ENCODE measurements at regions not wholly inside any gene's neighbourhood (a gene's known extent, or its start where the extent isn't known, plus 50 kb on each side); places are given as distances from the start of the nearest gene placed in this dataset.

GRCh38 chr6:66369407-66369806 lies 662.4 kb upstream of the EYS start:
- H3K27me3 ChIP-seq (ENCODE audit: low read depth), result no peaks in the 10 kb centered on the region
- H3K36me3 ChIP-seq, result no peaks in the 10 kb centered on the region
- H3K27ac ChIP-seq (replicated peaks), result no peak overlapping the region
- DNase-seq, result no peak
- no peaks in the 10 kb centered on the region for H3K4me1 ChIP-seq
- intact Hi-C loops (cut with micrococcal nuclease), result no loop called here
- no peak for TF ChIP-seq CTCF (IDR thresholded peaks at IDR 0.05; ENCODE audit: borderline replicate concordance)
- no peak overlapping the region for H3K4me3 ChIP-seq
- peaks cover 22% of the 10 kb centered on the region for H3K9me3 ChIP-seq (replicated peaks)

- no peaks in the 10 kb centered on the region for H3K4me1 ChIP-seq
- no peak overlapping the region for H3K4me3 ChIP-seq
- no peak for DNase-seq
- H3K36me3 ChIP-seq, result no peaks in the 10 kb centered on the region
- intact Hi-C loops (cut with micrococcal nuclease), result no loop called here
- no peaks in the 10 kb centered on the region for H3K9me3 ChIP-seq (replicated peaks)
- no peak for TF ChIP-seq CTCF (IDR thresholded peaks at IDR 0.05; ENCODE audit: borderline replicate concordance)
- no peak overlapping the region for H3K27ac ChIP-seq (replicated peaks)
- no peaks in the 10 kb centered on the region for H3K27me3 ChIP-seq (ENCODE audit: low read depth)
Measured at GRCh38 chr6:66362888-66363287, 655.9 kb upstream of the EYS start.

DNA sequence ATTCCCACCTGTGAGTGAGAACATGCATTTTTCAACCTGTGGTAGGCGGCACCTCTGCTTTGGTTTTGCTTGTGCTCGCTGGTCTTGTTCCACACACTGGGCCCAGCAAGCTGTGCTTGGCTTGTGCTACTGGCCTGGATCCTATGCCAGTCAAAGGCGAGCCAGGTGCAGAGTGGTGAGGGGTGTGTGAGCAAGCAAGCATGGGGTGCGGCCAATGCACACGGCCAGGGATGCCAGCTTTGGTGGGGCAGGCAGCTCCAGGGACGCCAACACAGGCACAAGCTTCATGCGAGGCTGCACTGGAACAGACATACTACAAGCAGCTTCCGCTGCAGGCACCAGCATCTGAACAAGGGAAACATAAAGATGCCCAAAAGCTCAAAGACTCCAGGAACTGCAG lies 654.9 kb upstream of the EYS start:
- no peak for TF ChIP-seq CTCF (IDR thresholded peaks at IDR 0.05; ENCODE audit: borderline replicate concordance)
- intact Hi-C loops (cut with micrococcal nuclease), result no loop called here
- no peaks in the 10 kb centered on the region for H3K27me3 ChIP-seq (ENCODE audit: low read depth)
- no peak overlapping the region for H3K27ac ChIP-seq (replicated peaks)
- H3K36me3 ChIP-seq, result no peaks in the 10 kb centered on the region
- H3K9me3 ChIP-seq (replicated peaks), result no peaks in the 10 kb centered on the region
- DNase-seq, result no peak
- no peak overlapping the region for H3K4me3 ChIP-seq
- no peaks in the 10 kb centered on the region for H3K4me1 ChIP-seq

GRCh38 chr6:66357781-66358180 lies 650.8 kb upstream of the EYS start:
- no peak for TF ChIP-seq CTCF (IDR thresholded peaks at IDR 0.05; ENCODE audit: borderline replicate concordance)
- Histone ChIP-seq H3K4me1 (no peaks in the 10 kb centered on the region), H3K36me3 (no peaks in the 10 kb centered on the region), H3K4me3 (no peak overlapping the region), H3K9me3 (replicated peaks) (no peaks in the 10 kb centered on the region), H3K27ac (replicated peaks) (no peak overlapping the region), H3K27me3 (ENCODE audit: low read depth) (no peaks in the 10 kb centered on the region)
- intact Hi-C loops (cut with micrococcal nuclease), result no loop called here
- DNase-seq, result no peak

GRCh38 chr6:66355471-66355870 lies 648.4 kb upstream of the EYS start:
- no peaks in the 10 kb centered on the region for H3K36me3 ChIP-seq
- no peaks in the 10 kb centered on the region for H3K27me3 ChIP-seq (ENCODE audit: low read depth)
- no peaks in the 10 kb centered on the region for H3K9me3 ChIP-seq (replicated peaks)
- intact Hi-C loops (cut with micrococcal nuclease), result no loop called here
- no peaks in the 10 kb centered on the region for H3K4me1 ChIP-seq
- no peak overlapping the region for H3K4me3 ChIP-seq
- H3K27ac ChIP-seq (replicated peaks), result no peak overlapping the region
- no peak for TF ChIP-seq CTCF (IDR thresholded peaks at IDR 0.05; ENCODE audit: borderline replicate concordance)
- DNase-seq, result no peak

DNA sequence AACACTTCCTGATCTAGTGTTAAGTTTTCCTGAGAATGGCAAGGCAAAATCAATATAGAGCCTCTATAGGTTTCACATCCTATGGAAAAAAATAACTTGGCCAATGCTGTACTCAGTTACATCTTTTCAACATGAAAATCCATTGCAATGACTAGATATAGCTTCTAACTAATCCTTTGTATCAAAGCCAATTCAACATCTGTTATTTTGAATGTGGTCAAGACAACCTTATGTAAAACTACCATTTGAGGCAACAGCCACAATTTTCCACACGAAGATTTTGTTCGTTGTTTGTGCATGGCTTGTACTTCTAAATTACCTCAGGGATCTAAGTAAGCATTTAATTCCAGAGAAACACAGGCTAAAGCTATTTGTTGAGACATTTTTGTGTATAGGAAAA lies 637.8 kb upstream of the EYS start:
- no peaks in the 10 kb centered on the region for H3K36me3 ChIP-seq
- no peaks in the 10 kb centered on the region for H3K27me3 ChIP-seq (ENCODE audit: low read depth)
- no peak overlapping the region for H3K27ac ChIP-seq (replicated peaks)
- H3K9me3 ChIP-seq (replicated peaks), result no peaks in the 10 kb centered on the region
- no peak overlapping the region for H3K4me3 ChIP-seq
- DNase-seq, result no peak
- intact Hi-C loops (cut with micrococcal nuclease), result no loop called here
- TF ChIP-seq CTCF (IDR thresholded peaks at IDR 0.05; ENCODE audit: borderline replicate concordance), result no peak
- no peaks in the 10 kb centered on the region for H3K4me1 ChIP-seq

Data from left ventricle myocardium inferior (tissue), 1 donor.